ENCODE measurements at regions not wholly inside any gene's neighbourhood (a gene's known extent, or its start where the extent isn't known, plus 50 kb on each side); places are given as distances from the start of the nearest gene placed in this dataset.
A peak's percentile ranks its signal among the peaks of the same experiment; 100 is the strongest.

- Histone ChIP-seq H3K79me2 (ENCODE audit: insufficient read depth, low read length) (no peaks in the 10 kb centered on the region), H3K4me3 (replicated peaks in 1 of 3; ENCODE audit: low read depth in 2 of 3, low read length in 3 of 3) (no peak overlapping the region), H3K27ac (ENCODE audit: low read depth in 1 of 2, low read length in 2 of 2) (no peak overlapping the region), H3K9me3 (replicated peaks in 1 of 2; ENCODE audit: control insufficient read depth in 1 of 2, insufficient read depth in 1 of 2, low read length in 2 of 2) (no peaks in the 10 kb centered on the region), H3K4me2 (replicated peaks; ENCODE audit: extremely low read depth, low read length, poor library complexity, severe bottlenecking) (no peak overlapping the region), H3K36me3 (replicated peaks in 1 of 2; ENCODE audit: control insufficient read depth in 1 of 2, insufficient read depth in 2 of 2, low read length in 2 of 2) (no peaks in the 10 kb centered on the region), H3K9ac (ENCODE audit: insufficient read depth, low read length, poor library complexity, severe bottlenecking) (no peak overlapping the region), H3K27me3 (ENCODE audit: control insufficient read depth in 2 of 2, insufficient read depth in 2 of 2, low read length in 2 of 2) (no peaks in the 10 kb centered on the region), H3K4me1 (ENCODE audit: control insufficient read depth in 1 of 2, insufficient read depth in 2 of 2, low read length in 2 of 2) (peaks cover 7 to 15% of the 10 kb centered on the region in 2 donors), H2AFZ (ENCODE audit: insufficient read depth, low read depth, low read length, poor library complexity, severe bottlenecking) (no peak overlapping the region), H4K20me1 (ENCODE audit: insufficient read depth, low read length) (no peaks in the 10 kb centered on the region)
- Mint-ChIP-seq H3K4me1 (peaks cover 17% of the 10 kb centered on the region), H3K36me3 (no peaks in the 10 kb centered on the region), H3K27ac (no peak overlapping the region), H3K4me3 (no peak overlapping the region), H3K9me3 (peaks cover 7 to 18% (median 8%) of the 10 kb centered on the region in 7 donors), H3K27me3 (ENCODE audit: low read depth in 3 of 3) (peaks cover 0 to 1% (median 0%) of the 10 kb centered on the region in 3 donors)
- DNase-seq, result no peak
- TF ChIP-seq CTCF (IDR thresholded peaks at IDR 0.05), result no peak
- intact Hi-C loops (cut with micrococcal nuclease), result no loop called here
These were observed 225.4 kb downstream of the CASP12 start for GRCh38 chr11:104672897-104673296.

- Histone ChIP-seq H3K27me3 (ENCODE audit: control insufficient read depth in 2 of 2, insufficient read depth in 2 of 2, low read length in 2 of 2) (no peaks in the 10 kb centered on the region), H3K27ac (ENCODE audit: low read depth in 1 of 2, low read length in 2 of 2) (peak overlapping the region in 1 of 2 donors; percentile 44), H3K4me3 (replicated peaks in 1 of 3; ENCODE audit: low read depth in 2 of 3, low read length in 3 of 3) (no peak overlapping the region), H3K9ac (ENCODE audit: insufficient read depth, low read length, poor library complexity, severe bottlenecking) (no peak overlapping the region), H3K36me3 (replicated peaks in 1 of 2; ENCODE audit: control insufficient read depth in 1 of 2, insufficient read depth in 2 of 2, low read length in 2 of 2) (no peaks in the 10 kb centered on the region), H3K4me2 (replicated peaks; ENCODE audit: extremely low read depth, low read length, poor library complexity, severe bottlenecking) (peak overlapping the region; percentile 12), H3K9me3 (replicated peaks in 1 of 2; ENCODE audit: control insufficient read depth in 1 of 2, insufficient read depth in 1 of 2, low read length in 2 of 2) (no peaks in the 10 kb centered on the region), H4K20me1 (ENCODE audit: insufficient read depth, low read length) (no peaks in the 10 kb centered on the region), H2AFZ (ENCODE audit: insufficient read depth, low read depth, low read length, poor library complexity, severe bottlenecking) (no peak overlapping the region), H3K4me1 (ENCODE audit: control insufficient read depth in 1 of 2, insufficient read depth in 2 of 2, low read length in 2 of 2) (peaks cover 7 to 31% of the 10 kb centered on the region in 2 donors), H3K79me2 (ENCODE audit: insufficient read depth, low read length) (no peaks in the 10 kb centered on the region)
- DNase-seq, result peak; percentile 15 to 44 (median 26)
- H3K9me3 Mint-ChIP-seq, result peaks cover 0 to 8% (median 5%) of the 10 kb centered on the region in 7 donors
- peaks cover 30% of the 10 kb centered on the region for H3K4me1 Mint-ChIP-seq
- H3K27me3 Mint-ChIP-seq (ENCODE audit: low read depth in 3 of 3), result no peaks in the 10 kb centered on the region
- no peak overlapping the region for H3K4me3 Mint-ChIP-seq
- 56% methylated on average over 2 of the region's 5 CpGs for WGBS (ENCODE audit: insufficient coverage)
- H3K27ac Mint-ChIP-seq, result peak overlapping the region in 4 of 7 donors; percentile 27 to 91 (median 42)
- H3K36me3 Mint-ChIP-seq, result no peaks in the 10 kb centered on the region
- no peak for TF ChIP-seq CTCF (IDR thresholded peaks at IDR 0.05)
- intact Hi-C loops (cut with micrococcal nuclease), result no loop called here
These were observed 229.3 kb downstream of the CASP12 start for GRCh38 chr11:104668797-104669463.

All from CD14-positive monocyte (primary cell).